ENCODE measurements at regions not wholly inside any gene's neighbourhood (a gene's known extent, or its start where the extent isn't known, plus 50 kb on each side); places are given as distances from the start of the nearest gene placed in this dataset.

- Mint-ChIP-seq H3K27ac (no peak overlapping the region), H3K36me3 (ENCODE audit: low read depth) (no peaks in the 10 kb centered on the region), H3K4me1 (ENCODE audit: low read depth) (no peaks in the 10 kb centered on the region), H3K27me3 (ENCODE audit: insufficient read depth) (no peaks in the 10 kb centered on the region), H3K4me3 (no peak overlapping the region), H3K9me3 (no peaks in the 10 kb centered on the region)
- intact Hi-C loops (cut with micrococcal nuclease): no loop called here
- no peak for DNase-seq (ENCODE audit: low spot score)
Measured at GRCh38 chr6:51529240-51529639, 558.2 kb downstream of the PKHD1 start.

GRCh38 chr6:51531623-51532022 lies 555.8 kb downstream of the PKHD1 start:
- no peaks in the 10 kb centered on the region for H3K4me1 Mint-ChIP-seq (ENCODE audit: low read depth)
- no peak overlapping the region for H3K27ac Mint-ChIP-seq
- no peaks in the 10 kb centered on the region for H3K27me3 Mint-ChIP-seq (ENCODE audit: insufficient read depth)
- no peak overlapping the region for H3K4me3 Mint-ChIP-seq
- DNase-seq (ENCODE audit: low spot score): no peak
- intact Hi-C loops (cut with micrococcal nuclease): no loop called here
- H3K9me3 Mint-ChIP-seq: no peaks in the 10 kb centered on the region
- H3K36me3 Mint-ChIP-seq (ENCODE audit: low read depth): no peaks in the 10 kb centered on the region

GRCh38 chr6:51533962-51534361 lies 553.5 kb downstream of the PKHD1 start:
- H3K27ac Mint-ChIP-seq: no peak overlapping the region
- H3K36me3 Mint-ChIP-seq (ENCODE audit: low read depth): no peaks in the 10 kb centered on the region
- no peaks in the 10 kb centered on the region for H3K9me3 Mint-ChIP-seq
- H3K4me3 Mint-ChIP-seq: no peak overlapping the region
- no peak for DNase-seq (ENCODE audit: low spot score)
- intact Hi-C loops (cut with micrococcal nuclease): no loop called here
- no peaks in the 10 kb centered on the region for H3K4me1 Mint-ChIP-seq (ENCODE audit: low read depth)
- no peaks in the 10 kb centered on the region for H3K27me3 Mint-ChIP-seq (ENCODE audit: insufficient read depth)

- Mint-ChIP-seq H3K4me3 (no peak overlapping the region), H3K27me3 (ENCODE audit: insufficient read depth) (no peaks in the 10 kb centered on the region), H3K4me1 (ENCODE audit: low read depth) (no peaks in the 10 kb centered on the region), H3K9me3 (no peaks in the 10 kb centered on the region), H3K27ac (no peak overlapping the region), H3K36me3 (ENCODE audit: low read depth) (no peaks in the 10 kb centered on the region)
- intact Hi-C loops (cut with micrococcal nuclease): no loop called here
- DNase-seq (ENCODE audit: low spot score): no peak
Measured at GRCh38 chr6:51535327-51535726, 552.1 kb downstream of the PKHD1 start.

GRCh38 chr6:51536728-51537127 lies 550.7 kb downstream of the PKHD1 start:
- intact Hi-C loops (cut with micrococcal nuclease): no loop called here
- Mint-ChIP-seq H3K27ac (no peak overlapping the region), H3K4me1 (ENCODE audit: low read depth) (no peaks in the 10 kb centered on the region), H3K27me3 (ENCODE audit: insufficient read depth) (no peaks in the 10 kb centered on the region), H3K36me3 (ENCODE audit: low read depth) (no peaks in the 10 kb centered on the region), H3K9me3 (no peaks in the 10 kb centered on the region), H3K4me3 (no peak overlapping the region)
- no peak for DNase-seq (ENCODE audit: low spot score)

- intact Hi-C loops (cut with micrococcal nuclease): no loop called here
- Mint-ChIP-seq H3K27me3 (ENCODE audit: insufficient read depth) (no peaks in the 10 kb centered on the region), H3K4me1 (ENCODE audit: low read depth) (no peaks in the 10 kb centered on the region), H3K27ac (no peak overlapping the region), H3K4me3 (no peak overlapping the region), H3K9me3 (no peaks in the 10 kb centered on the region), H3K36me3 (ENCODE audit: low read depth) (no peaks in the 10 kb centered on the region)
- no peak for DNase-seq (ENCODE audit: low spot score)
Measured at GRCh38 chr6:51541847-51542246, 545.6 kb downstream of the PKHD1 start.

- Mint-ChIP-seq H3K9me3 (no peaks in the 10 kb centered on the region), H3K36me3 (ENCODE audit: low read depth) (no peaks in the 10 kb centered on the region), H3K27me3 (ENCODE audit: insufficient read depth) (no peaks in the 10 kb centered on the region), H3K4me1 (ENCODE audit: low read depth) (no peaks in the 10 kb centered on the region), H3K27ac (no peak overlapping the region), H3K4me3 (no peak overlapping the region)
- DNase-seq (ENCODE audit: low spot score): no peak
- intact Hi-C loops (cut with micrococcal nuclease): no loop called here
Measured at GRCh38 chr6:51542475-51542874, 544.9 kb downstream of the PKHD1 start.

GRCh38 chr6:51550243-51550642 lies 537.2 kb downstream of the PKHD1 start:
- Mint-ChIP-seq H3K27ac (no peak overlapping the region), H3K4me3 (no peak overlapping the region), H3K4me1 (ENCODE audit: low read depth) (no peaks in the 10 kb centered on the region), H3K27me3 (ENCODE audit: insufficient read depth) (peaks cover 4% of the 10 kb centered on the region), H3K9me3 (no peaks in the 10 kb centered on the region), H3K36me3 (ENCODE audit: low read depth) (no peaks in the 10 kb centered on the region)
- intact Hi-C loops (cut with micrococcal nuclease): no loop called here
- no peak for DNase-seq (ENCODE audit: low spot score)

- DNase-seq (ENCODE audit: low spot score): no peak
- Mint-ChIP-seq H3K36me3 (ENCODE audit: low read depth) (no peaks in the 10 kb centered on the region), H3K9me3 (no peaks in the 10 kb centered on the region), H3K27me3 (ENCODE audit: insufficient read depth) (peaks cover 4% of the 10 kb centered on the region), H3K4me1 (ENCODE audit: low read depth) (no peaks in the 10 kb centered on the region), H3K4me3 (no peak overlapping the region), H3K27ac (no peak overlapping the region)
- intact Hi-C loops (cut with micrococcal nuclease): no loop called here
Measured at GRCh38 chr6:51552435-51552834, 535.0 kb downstream of the PKHD1 start.

- Mint-ChIP-seq H3K4me3 (no peak overlapping the region), H3K36me3 (ENCODE audit: low read depth) (no peaks in the 10 kb centered on the region), H3K27me3 (ENCODE audit: insufficient read depth) (peaks cover 2% of the 10 kb centered on the region), H3K27ac (no peak overlapping the region), H3K4me1 (ENCODE audit: low read depth) (no peaks in the 10 kb centered on the region), H3K9me3 (no peaks in the 10 kb centered on the region)
- intact Hi-C loops (cut with micrococcal nuclease): no loop called here
- no peak for DNase-seq (ENCODE audit: low spot score)
Measured at GRCh38 chr6:51553246-51554015, 534.0 kb downstream of the PKHD1 start.

GRCh38 chr6:51554029-51554428 lies 533.4 kb downstream of the PKHD1 start:
- H3K27me3 Mint-ChIP-seq (ENCODE audit: insufficient read depth): peaks cover 2% of the 10 kb centered on the region
- no peak overlapping the region for H3K27ac Mint-ChIP-seq
- H3K9me3 Mint-ChIP-seq: no peaks in the 10 kb centered on the region
- H3K4me3 Mint-ChIP-seq: no peak overlapping the region
- H3K36me3 Mint-ChIP-seq (ENCODE audit: low read depth): no peaks in the 10 kb centered on the region
- intact Hi-C loops (cut with micrococcal nuclease): no loop called here
- DNase-seq (ENCODE audit: low spot score): no peak
- no peaks in the 10 kb centered on the region for H3K4me1 Mint-ChIP-seq (ENCODE audit: low read depth)

GRCh38 chr6:51559059-51559458 lies 528.4 kb downstream of the PKHD1 start:
- H3K27ac Mint-ChIP-seq: no peak overlapping the region
- H3K4me3 Mint-ChIP-seq: no peak overlapping the region
- peaks cover 6% of the 10 kb centered on the region for H3K4me1 Mint-ChIP-seq (ENCODE audit: low read depth)
- DNase-seq (ENCODE audit: low spot score): no peak
- no peaks in the 10 kb centered on the region for H3K36me3 Mint-ChIP-seq (ENCODE audit: low read depth)
- peaks cover 3% of the 10 kb centered on the region for H3K27me3 Mint-ChIP-seq (ENCODE audit: insufficient read depth)
- intact Hi-C loops (cut with micrococcal nuclease): no loop called here
- no peaks in the 10 kb centered on the region for H3K9me3 Mint-ChIP-seq

- DNase-seq (ENCODE audit: low spot score): no peak
- H3K27me3 Mint-ChIP-seq (ENCODE audit: insufficient read depth): peaks cover 3% of the 10 kb centered on the region
- no peaks in the 10 kb centered on the region for H3K36me3 Mint-ChIP-seq (ENCODE audit: low read depth)
- peaks cover 6% of the 10 kb centered on the region for H3K4me1 Mint-ChIP-seq (ENCODE audit: low read depth)
- intact Hi-C loops (cut with micrococcal nuclease): no loop called here
- H3K9me3 Mint-ChIP-seq: no peaks in the 10 kb centered on the region
- no peak overlapping the region for H3K27ac Mint-ChIP-seq
- no peak overlapping the region for H3K4me3 Mint-ChIP-seq
Measured at GRCh38 chr6:51562198-51562597, 525.2 kb downstream of the PKHD1 start.

Measured in activated T-helper 1 cell treated with anti-CD3 and anti-CD28 coated beads, Interleukin-12 subunit alpha, Interleukin-12 subunit beta, Interleukin-2, Interleukin-4 antibody, amounts not matched to agents 30 ng/mL and 10 ng/mL and 1 ng/mL, durations not matched to agents 14 hours and 24 hours and 36 hours (primary cell).